ENCODE measurements at regions not wholly inside any gene's neighbourhood (a gene's known extent, or its start where the extent isn't known, plus 50 kb on each side); places are given as distances from the start of the nearest gene placed in this dataset.

- no peak overlapping the region for H3K27ac ChIP-seq
- no peaks in the 10 kb centered on the region for H3K4me1 ChIP-seq
- no peaks in the 10 kb centered on the region for H3K27me3 ChIP-seq
- intact Hi-C loops (cut with DNase I): no loop called here
- H3K4me3 ChIP-seq: no peak overlapping the region
- H3K36me3 ChIP-seq: no peaks in the 10 kb centered on the region
- TF ChIP-seq POLR2A (IDR thresholded peaks at IDR 0.05): no peak
- TF ChIP-seq CTCF (IDR thresholded peaks at IDR 0.05): no peak
- no peak for DNase-seq
- 84 to 85% methylated on average over 2 of the region's 2 CpGs for WGBS, 2 donors
- no peaks in the 10 kb centered on the region for H3K9me3 ChIP-seq
Measured at GRCh38 chr21:28550057-28550825, 442.4 kb downstream of the LTN1 start.

GRCh38 chr21:28548291-28548690, 444.4 kb downstream of the LTN1 start:
- 54 to 69% methylated on average over 2 of the region's 2 CpGs for WGBS, 2 donors
- DNase-seq: no peak
- intact Hi-C loops (cut with DNase I): no loop called here
- no peak overlapping the region for H3K27ac ChIP-seq
- H3K4me3 ChIP-seq: no peak overlapping the region
- no peaks in the 10 kb centered on the region for H3K4me1 ChIP-seq
- H3K36me3 ChIP-seq: no peaks in the 10 kb centered on the region
- H3K27me3 ChIP-seq: no peaks in the 10 kb centered on the region
- TF ChIP-seq CTCF (IDR thresholded peaks at IDR 0.05) (no peak), POLR2A (IDR thresholded peaks at IDR 0.05) (no peak)
- no peaks in the 10 kb centered on the region for H3K9me3 ChIP-seq

GRCh38 chr21:28547766-28548165, 444.9 kb downstream of the LTN1 start:
- intact Hi-C loops (cut with DNase I): no loop called here

GRCh38 chr21:28543975-28544374, 448.7 kb downstream of the LTN1 start:
- no peaks in the 10 kb centered on the region for H3K4me1 ChIP-seq
- intact Hi-C loops (cut with DNase I): no loop called here
- H3K27me3 ChIP-seq: no peaks in the 10 kb centered on the region
- 11 to 15% methylated on average over 1 of the region's 1 CpG for WGBS, 2 donors
- no peaks in the 10 kb centered on the region for H3K36me3 ChIP-seq
- no peaks in the 10 kb centered on the region for H3K9me3 ChIP-seq
- TF ChIP-seq CTCF (IDR thresholded peaks at IDR 0.05) (no peak), POLR2A (IDR thresholded peaks at IDR 0.05) (no peak)
- no peak for DNase-seq
- no peak overlapping the region for H3K4me3 ChIP-seq
- no peak overlapping the region for H3K27ac ChIP-seq

More at GRCh38 chr21:28547766-28548165, 444.9 kb downstream of the LTN1 start:
- WGBS, 2 donors: 58 to 59% methylated on average over 3 of the region's 3 CpGs
- no peak for DNase-seq
- H3K4me1 ChIP-seq: no peaks in the 10 kb centered on the region
- no peak overlapping the region for H3K4me3 ChIP-seq
- no peaks in the 10 kb centered on the region for H3K36me3 ChIP-seq
- H3K27ac ChIP-seq: no peak overlapping the region
- no peaks in the 10 kb centered on the region for H3K9me3 ChIP-seq
- H3K27me3 ChIP-seq: no peaks in the 10 kb centered on the region
- TF ChIP-seq POLR2A (IDR thresholded peaks at IDR 0.05): no peak
- TF ChIP-seq CTCF (IDR thresholded peaks at IDR 0.05): no peak

- no peak for TF ChIP-seq CTCF (IDR thresholded peaks at IDR 0.05)
- no peak for TF ChIP-seq POLR2A (IDR thresholded peaks at IDR 0.05)
- no peaks in the 10 kb centered on the region for H3K27me3 ChIP-seq
- H3K4me1 ChIP-seq: no peaks in the 10 kb centered on the region
- no peak overlapping the region for H3K27ac ChIP-seq
- no peaks in the 10 kb centered on the region for H3K9me3 ChIP-seq
- DNase-seq: no peak
- H3K36me3 ChIP-seq: no peaks in the 10 kb centered on the region
- intact Hi-C loops (cut with DNase I): no loop called here
- no peak overlapping the region for H3K4me3 ChIP-seq
- WGBS, 2 donors: 83 to 85% methylated on average over 9 of the region's 9 CpGs
Measured at GRCh38 chr21:28541371-28542112, 451.1 kb downstream of the LTN1 start.
